Loucy (cell line): ENCODE measurements at regions not wholly inside any gene's neighbourhood (a gene's known extent, or its start where the extent isn't known, plus 50 kb on each side); places are given as distances from the start of the nearest gene placed in this dataset.

ENCODE experiments used
- EZH2phosphoT487 ChIP-seq: fragments of 200-600 bp; IDR thresholded peaks from 2 replicates; pipeline ENCODE4 v1.6.1; 2018; ENCODE audit warnings: antibody characterized with exemption, mild to moderate bottlenecking, moderate library complexity, borderline replicate concordance
- TF ChIP-seq, protein P1 (sequence below): fragments of 200-600 bp; sonication (generic); conservative IDR thresholded peaks from 2 replicates; pipeline ENCODE4 v1.5.1; 2014; ENCODE audit warnings: mild to moderate bottlenecking, antibody characterized with exemption, low read length

DNA sequence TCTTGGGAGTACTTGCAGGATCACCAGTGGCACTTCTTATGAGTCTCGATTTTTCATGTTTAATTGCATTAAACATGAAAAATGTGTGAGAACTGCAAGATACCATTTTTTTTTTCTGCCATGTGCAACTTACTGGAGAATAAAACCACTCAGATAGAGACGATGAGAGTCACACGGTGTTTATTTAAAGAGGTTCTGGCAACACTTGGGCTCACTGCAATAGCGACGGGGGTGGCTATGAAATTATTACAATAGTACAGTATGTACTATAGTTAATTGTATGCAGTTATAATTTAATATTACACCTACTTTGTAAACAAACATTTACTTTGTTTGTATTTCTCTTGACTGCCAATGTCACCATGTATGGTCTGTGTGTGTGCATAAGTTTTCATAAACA, 479.8 kb downstream of the NUP35 start:
- TF ChIP-seq, protein P1, sequence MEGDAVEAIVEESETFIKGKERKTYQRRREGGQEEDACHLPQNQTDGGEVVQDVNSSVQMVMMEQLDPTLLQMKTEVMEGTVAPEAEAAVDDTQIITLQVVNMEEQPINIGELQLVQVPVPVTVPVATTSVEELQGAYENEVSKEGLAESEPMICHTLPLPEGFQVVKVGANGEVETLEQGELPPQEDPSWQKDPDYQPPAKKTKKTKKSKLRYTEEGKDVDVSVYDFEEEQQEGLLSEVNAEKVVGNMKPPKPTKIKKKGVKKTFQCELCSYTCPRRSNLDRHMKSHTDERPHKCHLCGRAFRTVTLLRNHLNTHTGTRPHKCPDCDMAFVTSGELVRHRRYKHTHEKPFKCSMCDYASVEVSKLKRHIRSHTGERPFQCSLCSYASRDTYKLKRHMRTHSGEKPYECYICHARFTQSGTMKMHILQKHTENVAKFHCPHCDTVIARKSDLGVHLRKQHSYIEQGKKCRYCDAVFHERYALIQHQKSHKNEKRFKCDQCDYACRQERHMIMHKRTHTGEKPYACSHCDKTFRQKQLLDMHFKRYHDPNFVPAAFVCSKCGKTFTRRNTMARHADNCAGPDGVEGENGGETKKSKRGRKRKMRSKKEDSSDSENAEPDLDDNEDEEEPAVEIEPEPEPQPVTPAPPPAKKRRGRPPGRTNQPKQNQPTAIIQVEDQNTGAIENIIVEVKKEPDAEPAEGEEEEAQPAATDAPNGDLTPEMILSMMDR, result no peak
- TF ChIP-seq EZH2phosphoT487, result no peak
